Fibroblast of villous mesenchyme (primary cell): ENCODE measurements at regions not wholly inside any gene's neighbourhood (a gene's known extent, or its start where the extent isn't known, plus 50 kb on each side); places are given as distances from the start of the nearest gene placed in this dataset.

ENCODE experiments used
- DNase-seq: peaks from one replicate; pipeline ENCODE4 v3.0.0-alpha.2; 2010; ENCODE audit warnings: low read depth
- H3K4me3 ChIP-seq: 2 replicates; pipeline ENCODE4 v1.5.1; 2011; ENCODE audit warnings: low read depth, mild to moderate bottlenecking, low read length
- TF ChIP-seq, protein P1 (sequence below): IDR thresholded peaks from 2 replicates; pipeline ENCODE4 v1.5.1; 2012; ENCODE audit warnings: low read depth, mild to moderate bottlenecking, low read length; ENCODE audit not compliant: insufficient read depth

DNA sequence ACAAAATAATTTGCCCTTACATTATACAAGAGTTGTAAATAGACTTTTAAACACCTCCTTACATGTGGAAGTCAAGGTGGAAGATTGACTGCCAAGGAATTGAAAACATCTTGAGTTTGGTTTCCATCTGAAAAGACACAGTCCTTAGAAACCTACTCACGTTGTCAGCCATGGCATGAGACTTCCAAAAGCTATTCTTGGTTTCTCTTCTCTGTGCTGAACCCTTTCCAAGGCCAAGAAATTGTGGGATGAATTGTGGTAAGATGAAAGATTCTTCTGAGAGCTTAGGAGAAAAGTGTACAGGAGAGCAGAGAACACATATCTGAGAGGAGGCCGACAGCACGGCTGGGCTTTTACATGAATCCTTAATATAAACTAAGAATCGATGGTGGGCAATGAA is 370.0 kb downstream of the FBXW7 start:
- no peak overlapping the region for H3K4me3 ChIP-seq
- DNase-seq = no peak
- TF ChIP-seq, protein P1, sequence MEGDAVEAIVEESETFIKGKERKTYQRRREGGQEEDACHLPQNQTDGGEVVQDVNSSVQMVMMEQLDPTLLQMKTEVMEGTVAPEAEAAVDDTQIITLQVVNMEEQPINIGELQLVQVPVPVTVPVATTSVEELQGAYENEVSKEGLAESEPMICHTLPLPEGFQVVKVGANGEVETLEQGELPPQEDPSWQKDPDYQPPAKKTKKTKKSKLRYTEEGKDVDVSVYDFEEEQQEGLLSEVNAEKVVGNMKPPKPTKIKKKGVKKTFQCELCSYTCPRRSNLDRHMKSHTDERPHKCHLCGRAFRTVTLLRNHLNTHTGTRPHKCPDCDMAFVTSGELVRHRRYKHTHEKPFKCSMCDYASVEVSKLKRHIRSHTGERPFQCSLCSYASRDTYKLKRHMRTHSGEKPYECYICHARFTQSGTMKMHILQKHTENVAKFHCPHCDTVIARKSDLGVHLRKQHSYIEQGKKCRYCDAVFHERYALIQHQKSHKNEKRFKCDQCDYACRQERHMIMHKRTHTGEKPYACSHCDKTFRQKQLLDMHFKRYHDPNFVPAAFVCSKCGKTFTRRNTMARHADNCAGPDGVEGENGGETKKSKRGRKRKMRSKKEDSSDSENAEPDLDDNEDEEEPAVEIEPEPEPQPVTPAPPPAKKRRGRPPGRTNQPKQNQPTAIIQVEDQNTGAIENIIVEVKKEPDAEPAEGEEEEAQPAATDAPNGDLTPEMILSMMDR = no peak

DNA sequence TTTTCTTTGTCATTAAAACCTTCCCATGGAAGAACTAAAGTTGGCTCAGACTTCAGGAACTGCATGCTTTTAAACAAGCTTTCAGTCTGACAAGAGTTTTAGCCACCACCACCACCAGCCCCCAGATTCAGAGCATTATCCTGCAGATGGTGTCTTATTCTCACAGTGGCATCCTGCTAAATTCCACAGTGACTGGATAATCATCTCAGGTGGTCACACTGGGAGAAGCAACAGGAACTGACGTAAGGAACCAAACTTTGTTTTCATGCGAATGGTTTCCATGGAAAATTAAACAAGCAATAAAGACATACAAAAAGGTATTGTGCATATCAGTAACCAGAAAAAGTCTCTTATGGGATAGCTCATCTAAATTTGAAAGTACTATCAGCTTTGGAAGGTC is 370.7 kb downstream of the FBXW7 start:
- no peak for DNase-seq
- TF ChIP-seq, protein P1 = no peak
- H3K4me3 ChIP-seq = no peak overlapping the region

DNA sequence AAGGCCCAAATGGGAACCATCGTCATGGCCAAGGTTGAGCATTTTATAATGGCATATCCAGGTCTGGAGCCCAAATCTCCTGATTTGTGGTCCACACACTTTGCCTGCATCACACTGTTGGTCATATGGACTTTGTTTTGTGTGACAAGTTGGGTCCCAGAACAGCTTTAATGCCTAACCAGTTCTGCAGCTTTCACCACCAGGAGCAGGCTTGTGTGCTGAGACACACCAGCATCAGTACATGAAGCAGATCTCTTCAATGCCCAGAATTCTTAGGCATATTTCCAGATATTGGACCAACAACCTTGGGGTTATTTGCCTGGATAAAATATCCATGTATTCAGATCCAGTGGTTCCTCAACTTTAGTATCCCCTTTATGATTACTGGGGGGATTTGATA is 371.3 kb downstream of the FBXW7 start:
- TF ChIP-seq, protein P1 = no peak
- no peak overlapping the region for H3K4me3 ChIP-seq
- no peak for DNase-seq

DNA sequence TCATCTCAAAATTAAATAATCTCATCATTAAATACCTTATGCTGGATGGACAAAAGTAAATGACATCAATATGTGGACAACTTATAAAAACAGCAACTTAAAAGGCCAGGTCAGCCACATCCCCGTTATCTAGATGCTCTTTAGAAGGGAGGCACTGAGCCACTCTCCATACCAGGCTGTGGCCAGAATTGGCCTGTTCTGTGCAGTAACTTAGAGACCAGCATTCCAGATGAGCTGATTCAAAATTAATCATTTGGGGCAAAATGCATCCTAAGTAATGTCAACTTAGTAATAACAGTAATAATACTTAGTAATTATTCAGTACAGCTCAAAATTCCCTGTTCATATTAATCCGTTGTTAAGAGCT is 373.6 kb downstream of the FBXW7 start:
- H3K4me3 ChIP-seq = no peak overlapping the region
- TF ChIP-seq, protein P1 = no peak
- DNase-seq = no peak

DNA sequence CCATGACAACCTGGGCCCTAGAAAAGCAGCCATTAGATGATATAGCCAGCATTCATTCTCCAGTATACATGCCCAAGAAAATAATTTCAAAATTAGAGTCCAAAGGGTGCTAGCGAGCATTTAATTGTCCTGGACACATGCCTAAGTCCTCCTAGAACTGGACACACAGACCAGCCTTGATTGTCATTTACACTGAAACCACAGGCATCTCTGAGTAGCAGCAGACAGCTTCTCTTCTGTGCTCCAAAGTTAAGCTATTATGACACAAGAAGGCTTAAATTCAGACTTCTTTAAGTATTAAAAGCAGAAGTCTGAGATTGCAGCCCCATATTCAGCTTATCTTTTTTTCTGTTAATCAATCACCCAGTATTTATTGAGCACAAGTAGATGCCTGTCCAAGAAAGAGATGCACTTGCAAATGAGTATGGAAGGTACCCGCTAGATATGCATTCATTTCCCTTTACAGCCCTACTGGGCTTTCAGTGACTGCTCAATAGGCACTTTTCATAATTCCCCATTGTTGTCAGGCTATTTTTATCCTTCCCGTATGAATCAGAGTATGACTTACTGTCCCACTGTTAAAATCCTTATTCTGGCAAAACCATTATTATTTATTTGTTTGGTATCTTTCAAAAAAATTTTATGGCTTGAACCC is 374.1 kb downstream of the FBXW7 start:
- no peak for DNase-seq
- TF ChIP-seq, protein P1 = no peak
- H3K4me3 ChIP-seq = no peak overlapping the region

DNA sequence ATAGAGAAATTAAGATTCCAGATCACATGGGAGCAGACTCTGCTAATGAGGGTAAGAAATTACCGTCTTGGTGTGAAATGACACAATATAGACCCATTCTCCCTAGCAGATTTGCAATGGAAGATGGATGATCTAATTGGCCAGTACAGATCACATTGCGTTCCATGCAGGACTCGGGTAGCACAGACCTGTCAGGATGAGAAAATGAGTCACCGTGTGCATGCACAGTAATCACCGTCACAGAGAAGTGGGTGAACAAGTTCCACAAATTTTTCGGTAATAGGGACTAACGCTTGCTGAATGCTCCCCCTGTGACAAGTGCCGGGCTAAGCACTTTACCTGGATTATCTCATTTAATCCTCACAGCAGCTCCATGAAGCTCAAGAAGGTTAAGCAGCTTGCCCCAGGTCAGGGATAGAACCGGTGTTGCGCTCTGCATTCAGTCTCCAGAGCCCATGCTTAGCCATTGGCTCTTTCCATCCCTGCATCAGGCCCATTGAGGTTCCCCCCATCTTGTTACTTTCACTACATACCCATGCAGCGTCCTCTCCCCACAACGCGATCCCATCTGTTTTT is 375.6 kb downstream of the FBXW7 start:
- no peak for DNase-seq
- H3K4me3 ChIP-seq = no peak overlapping the region
- TF ChIP-seq, protein P1 = no peak

DNA sequence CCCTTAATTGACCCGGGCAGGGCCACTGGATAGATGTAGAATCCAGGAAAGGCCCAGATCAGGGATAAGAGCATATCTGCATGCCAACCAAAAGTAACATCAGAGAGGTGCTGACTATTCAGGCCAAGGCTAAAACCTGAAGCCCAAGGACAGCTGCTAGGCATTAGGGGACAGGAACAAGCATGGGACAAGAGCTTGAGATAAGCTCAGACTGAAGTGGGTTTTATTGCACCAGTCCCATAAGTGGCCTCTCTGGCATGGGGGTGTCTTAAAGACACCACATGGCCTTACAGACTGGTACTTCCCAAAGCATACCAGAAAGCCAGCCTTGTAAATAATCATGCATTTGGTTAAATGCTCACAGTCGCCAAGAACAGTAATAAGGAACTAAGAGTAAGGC is 376.1 kb downstream of the FBXW7 start:
- DNase-seq = no peak
- TF ChIP-seq, protein P1 = no peak
- H3K4me3 ChIP-seq = no peak overlapping the region
